Endothelial cell of umbilical vein (primary cell): ENCODE measurements at regions not wholly inside any gene's neighbourhood (a gene's known extent, or its start where the extent isn't known, plus 50 kb on each side); places are given as distances from the start of the nearest gene placed in this dataset.

Experiments used
- BruUV-seq: library from RNA; stranded (reverse); fragments of 400-500 nt; replicated peaks from 2 replicates; lab custom pipeline; 2021; lab: Mats Ljungman, UMichigan
- CTCF ChIA-PET: fragments of 300-600, 350-600 bp; sonication (Branson Sonifier 250); formaldehyde crosslinking; loops from one replicate; lab custom pipeline; 2021; ENCODE audit warnings: antibody characterized with exemption, inconsistent platforms; lab: Charles Lee
- POLR2A ChIA-PET: fragments of 300-600, 350-600 bp; sonication (Branson Sonifier 250); formaldehyde crosslinking; loops from one replicate; lab custom pipeline; 2021; ENCODE audit warnings: antibody characterized with exemption, inconsistent platforms; lab: Charles Lee
- DNase-seq: peaks from one replicate; pipeline ENCODE4 v3.0.0-alpha.2; 2011; ENCODE audit warnings: low read depth, low spot score
- FAIRE-seq: peaks from 2 replicates; lab custom pipeline; 2011; peaks lifted over from hg19 to GRCh38; lab: Jason Lieb, UNC
- H2AFZ ChIP-seq: 2 replicates; pipeline ENCODE4 v1.6.0; 2012; ENCODE audit warnings: low read depth, low read length, control low read depth, inconsistent platforms
- H3K27ac ChIP-seq: 2 replicates; pipeline ENCODE4 v1.5.1; 2011; ENCODE audit warnings: low read depth, mild to moderate bottlenecking, control low read depth, low read length, moderate library complexity; ENCODE audit not compliant: insufficient read depth
- H3K27me3 ChIP-seq, 2 experiments: 2 replicates each; pipeline versions ENCODE4 v1.6.0 to v1.6.1; 2011; ENCODE audit warnings: low read length in 2 of 2, mixed read lengths in 1 of 2; ENCODE audit not compliant: control insufficient read depth in 2 of 2, insufficient read depth in 2 of 2
- H3K36me3 ChIP-seq, 2 experiments: 2 replicates in 1 of 2; 3 replicates in 1 of 2; pipeline ENCODE4 v1.5.1; 2011; ENCODE audit warnings: low read length in 2 of 2, mild to moderate bottlenecking in 1 of 2, moderate library complexity in 1 of 2; ENCODE audit not compliant: control insufficient read depth in 2 of 2, insufficient read depth in 2 of 2; ENCODE audit errors: extremely low read depth in 1 of 2
- H3K4me1 ChIP-seq: 3 replicates; pipeline ENCODE4 v1.5.1; 2011; ENCODE audit warnings: mild to moderate bottlenecking, low read length; ENCODE audit not compliant: control insufficient read depth, insufficient read depth; ENCODE audit errors: extremely low read depth
- H3K4me2 ChIP-seq: 2 replicates; pipeline ENCODE4 v1.6.1; 2011; ENCODE audit warnings: low read length, control low read depth, mixed read lengths; ENCODE audit not compliant: insufficient read depth
- H3K4me3 ChIP-seq, 3 experiments: fragments of 200-600 bp in 1 of 3; sonication (generic), shearing (Covaris generic) in 1 of 3; replicated peaks in 1 of 3; 2 replicates each; pipeline ENCODE4 v1.5.1; 2011 to 2016; ENCODE audit warnings: control low read depth in 3 of 3, low read length in 3 of 3, mild to moderate bottlenecking in 2 of 3, inconsistent platforms in 1 of 3, low read depth in 1 of 3, moderate library complexity in 1 of 3; ENCODE audit not compliant: insufficient read depth in 1 of 3
- H3K79me2 ChIP-seq: 2 replicates; pipeline ENCODE4 v1.6.0; 2012; ENCODE audit warnings: low read length, inconsistent platforms; ENCODE audit not compliant: control insufficient read depth, insufficient read depth
- H3K9ac ChIP-seq: replicated peaks from 2 replicates; pipeline ENCODE3; 2011; ENCODE audit warnings: low read length, control low read depth; ENCODE audit not compliant: insufficient read depth; ENCODE audit errors: extremely low read depth
- H3K9me1 ChIP-seq: replicated peaks from 3 replicates; pipeline ENCODE4 v1.6.0; 2011; ENCODE audit warnings: mild to moderate bottlenecking, low read length; ENCODE audit not compliant: control insufficient read depth, insufficient read depth; ENCODE audit errors: extremely low read depth
- H3K9me3 ChIP-seq: replicated peaks from 2 replicates; pipeline ENCODE4 v1.5.1; 2012; ENCODE audit warnings: low read length, inconsistent platforms; ENCODE audit not compliant: control insufficient read depth, insufficient read depth
- H4K20me1 ChIP-seq: replicated peaks from 2 replicates; pipeline ENCODE3; 2011; ENCODE audit warnings: mild to moderate bottlenecking, low read length; ENCODE audit not compliant: control insufficient read depth, insufficient read depth; ENCODE audit errors: extremely low read depth
- CTCF ChIP-seq, 2 donors: IDR thresholded peaks; 1 replicate in 1 of 2; 2 replicates in 1 of 2; pipeline ENCODE4 v1.5.1; 2011; ENCODE audit warnings: low read length in 2 of 2, mild to moderate bottlenecking in 2 of 2, moderate library complexity in 2 of 2, control low read depth in 1 of 2, inconsistent platforms in 1 of 2, low read depth in 1 of 2; ENCODE audit not compliant: insufficient read depth in 1 of 2; ENCODE audit errors: extremely low read depth in 1 of 2
- EZH2 ChIP-seq: IDR thresholded peaks from 2 replicates; pipeline ENCODE4 v1.6.1; 2012; ENCODE audit warnings: borderline replicate concordance, low read depth, mild to moderate bottlenecking, moderate library complexity, low read length, inconsistent platforms; ENCODE audit not compliant: severe bottlenecking
- FOS ChIP-seq: IDR thresholded peaks from 2 replicates; pipeline ENCODE4 v1.6.1; 2011; ENCODE audit warnings: mild to moderate bottlenecking, low read length, moderate library complexity, borderline replicate concordance; ENCODE audit not compliant: insufficient read depth
- GATA2 ChIP-seq: IDR thresholded peaks from 2 replicates; pipeline ENCODE4 v1.7.0; 2011; ENCODE audit warnings: low read depth, mild to moderate bottlenecking, moderate library complexity, mixed read lengths, low read length; ENCODE audit not compliant: insufficient read length, insufficient read depth
- JUN ChIP-seq: IDR thresholded peaks from 2 replicates; pipeline ENCODE4 v1.6.1; 2011; ENCODE audit warnings: borderline replicate concordance, low read depth; ENCODE audit not compliant: insufficient read length, insufficient read depth
- MAX ChIP-seq: IDR thresholded peaks from 2 replicates; pipeline ENCODE4 v1.6.1; 2011; ENCODE audit not compliant: insufficient read depth, insufficient read length
- MYC ChIP-seq: IDR thresholded peaks from one replicate; pipeline ENCODE4 v1.6.1; 2011; ENCODE audit warnings: mild to moderate bottlenecking, low read depth, low read length
- POLR2A ChIP-seq: IDR thresholded peaks from 2 replicates; pipeline ENCODE4 v1.6.1; 2012; ENCODE audit warnings: low read depth, mild to moderate bottlenecking, control low read depth, low read length
- POLR2AphosphoS5 ChIP-seq: IDR thresholded peaks from 2 replicates; pipeline ENCODE4 v1.6.1; 2012; ENCODE audit warnings: low read depth, mild to moderate bottlenecking, control low read depth, low read length, moderate library complexity; ENCODE audit not compliant: insufficient read depth
- dilution Hi-C: fragments of 300-500 bp; cut with MboI; formaldehyde crosslinking; loops from one replicate; pipeline ENCODE4 v1.15.0; 2019; ENCODE audit warnings: low sequenced_read_pairs; ENCODE audit not compliant: extremely low pct_ligation_motif_present
- intact Hi-C: fragments of 100-400 bp; cut with micrococcal nuclease; formaldehyde crosslinking; loops from one replicate; pipeline ENCODE4 v1.10.0; 2022

- intact Hi-C loops, result no loop called here
- H3K9me1 ChIP-seq, result no peaks in the 10 kb centered on the region
- H4K20me1 ChIP-seq, result no peaks in the 10 kb centered on the region
- no peak overlapping the region for H3K9ac ChIP-seq
- CTCF ChIA-PET, result interaction anchor here (1.0 to 1.3 kb wide), 2 partner anchors 50 to 195 kb away, joined by 3 read pairs; no protein-coding TSS in a partner anchor
- POLR2A ChIA-PET, result no interaction called here
- dilution Hi-C loops, result no loop called here
- no TSS peak for BruUV-seq
- H3K4me1 ChIP-seq, result peaks cover 19% of the 10 kb centered on the region
- DNase-seq (no peak), FAIRE-seq (no peak)
- no peaks in the 10 kb centered on the region for H3K36me3 ChIP-seq
- TF ChIP-seq FOS (no peak), POLR2AphosphoS5 (no peak), EZH2 (no peak), MAX (no peak), CTCF (IDR thresholded peaks at IDR 0.05; ENCODE audit: extremely low read depth in 1 of 2, insufficient read depth in 1 of 2, low read depth in 1 of 2, low read length in 2 of 2) (no peak), MYC (no peak), POLR2A (no peak), GATA2 (no peak), JUN (no peak)
- no peak overlapping the region for H3K4me2 ChIP-seq
- H3K27me3 ChIP-seq, result no peaks in the 10 kb centered on the region
- no peak overlapping the region for H3K27ac ChIP-seq
- H2AFZ ChIP-seq, result no peak overlapping the region
- H3K9me3 ChIP-seq, result no peaks in the 10 kb centered on the region
- H3K79me2 ChIP-seq, result no peaks in the 10 kb centered on the region
- no peak overlapping the region for H3K4me3 ChIP-seq
Measured at GRCh38 chr5:96530901-96531300, 97.9 kb upstream of the PCSK1 start.
